Stimulated activated CD4-positive, alpha-beta T cell treated with anti-CD3 and anti-CD28 coated beads, TNF-alpha, amount 100 ng/mL, for 4 hours (primary cell): ENCODE measurements at regions not wholly inside any gene's neighbourhood (a gene's known extent, or its start where the extent isn't known, plus 50 kb on each side); places are given as distances from the start of the nearest gene placed in this dataset.
A peak's percentile ranks its signal among the peaks of the same experiment; 100 is the strongest.

ENCODE experiments used
- DNase-seq, 3 experiments: peaks; one replicate each; pipeline ENCODE4 v3.0.0-alpha.2; 2020; ENCODE audit warnings: low read depth in 3 of 3

GRCh38 chr6:132936646-132937045, 122.3 kb downstream of the RPS12 start:
- no peak for DNase-seq

GRCh38 chr6:132937466-132937906, 123.1 kb downstream of the RPS12 start:
- no peak for DNase-seq

- DNase-seq: no peak
Measured at GRCh38 chr6:132948889-132949288, 134.5 kb downstream of the RPS12 start.

DNA sequence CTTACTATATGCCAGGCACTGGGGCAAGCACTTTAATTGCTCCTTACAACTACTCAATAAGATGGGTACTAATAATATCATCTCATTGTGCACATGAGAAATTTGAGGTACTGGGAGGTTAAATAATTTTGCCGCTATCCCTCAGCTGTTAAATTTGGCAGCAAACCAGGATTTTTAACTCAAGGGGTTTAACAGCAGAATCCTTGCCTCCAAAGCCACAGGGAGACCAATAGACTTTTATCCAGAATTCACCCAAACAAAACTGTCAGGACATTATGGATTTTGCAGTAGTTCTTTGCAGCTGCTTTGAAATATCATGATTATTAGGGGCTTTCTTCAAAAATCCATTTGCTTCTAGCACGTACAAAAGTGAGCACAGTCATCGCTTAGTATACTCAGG, 136.2 kb downstream of the RPS12 start:
- DNase-seq: no peak

DNA sequence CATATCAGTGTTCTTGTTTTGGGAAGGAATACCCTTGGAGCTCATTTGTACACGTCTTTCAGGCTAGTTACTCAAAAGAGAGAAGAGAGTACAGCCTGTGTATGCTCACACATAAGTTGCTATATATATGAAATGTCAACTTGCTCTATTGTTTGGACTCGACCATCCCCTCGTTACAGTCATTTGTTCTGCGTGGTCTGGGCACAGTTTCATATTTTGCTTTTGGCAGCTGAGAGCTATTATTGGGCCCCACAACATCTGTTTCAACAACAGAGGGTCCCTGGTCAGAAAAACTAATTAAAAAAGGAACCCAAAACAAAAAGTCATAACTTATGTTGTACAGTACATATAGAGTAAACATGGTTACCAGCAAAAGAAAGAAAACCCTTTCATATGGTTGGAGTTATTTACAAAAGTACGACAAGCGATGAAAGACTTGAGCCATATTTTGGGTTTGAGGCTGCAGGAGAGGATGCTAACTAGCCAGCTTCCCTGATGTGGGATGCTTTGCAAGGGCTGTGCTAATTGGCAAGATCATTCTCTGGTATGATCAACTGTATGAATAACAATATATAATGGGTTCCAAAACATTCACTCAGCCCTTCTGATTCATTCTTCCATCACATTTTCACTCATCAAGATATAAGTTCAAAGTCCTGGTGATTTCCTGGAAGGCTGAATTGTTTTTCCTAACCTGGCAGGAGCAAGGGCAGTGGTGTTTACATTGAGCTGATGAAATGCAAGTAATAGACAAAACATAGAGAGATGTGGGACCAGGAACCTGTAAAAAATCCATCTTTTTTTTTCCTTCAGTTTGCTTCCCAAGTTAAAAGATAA, 137.9 kb downstream of the RPS12 start:
- no peak for DNase-seq

- DNase-seq: no peak
Measured at GRCh38 chr6:132952986-132953385, 138.6 kb downstream of the RPS12 start.

DNA sequence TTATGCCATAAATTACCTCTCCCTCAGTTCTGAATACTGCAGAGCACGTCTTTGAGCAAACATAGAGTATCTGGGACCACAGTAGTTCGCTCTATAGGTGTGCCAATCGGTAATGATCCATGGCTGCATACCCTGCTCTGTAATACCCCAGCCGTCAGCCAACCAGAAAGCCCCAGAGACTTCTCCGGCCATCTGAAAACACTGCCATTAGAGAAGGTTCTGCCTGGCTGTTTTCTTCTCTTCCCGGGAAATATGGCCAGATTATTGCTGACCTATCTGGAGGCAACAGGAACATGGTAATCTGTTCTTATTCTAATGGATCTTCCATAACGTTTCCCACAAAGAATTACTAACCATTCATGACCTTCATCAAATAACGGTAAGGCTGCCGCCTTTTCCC, 139.9 kb downstream of the RPS12 start:
- no peak for DNase-seq

DNA sequence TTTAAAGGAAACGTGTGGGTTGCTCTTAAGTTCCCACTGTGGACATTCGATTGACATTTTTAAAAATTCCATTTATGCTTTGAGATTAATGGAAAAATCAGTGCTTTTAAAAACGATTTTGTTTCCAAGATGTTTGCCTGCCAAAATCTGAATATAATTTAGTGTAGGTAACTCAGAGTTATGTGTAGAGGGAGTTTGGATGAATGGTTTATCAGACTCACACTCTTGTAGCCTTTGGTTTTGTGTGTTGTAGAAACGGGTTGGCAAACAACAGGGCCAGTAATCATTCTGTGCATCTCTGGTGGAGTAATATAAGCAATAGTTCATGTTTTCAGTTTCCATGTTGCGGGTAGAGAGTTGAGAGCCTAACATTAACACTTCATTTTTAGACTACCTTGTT, 140.6 kb downstream of the RPS12 start:
- no peak for DNase-seq

DNA sequence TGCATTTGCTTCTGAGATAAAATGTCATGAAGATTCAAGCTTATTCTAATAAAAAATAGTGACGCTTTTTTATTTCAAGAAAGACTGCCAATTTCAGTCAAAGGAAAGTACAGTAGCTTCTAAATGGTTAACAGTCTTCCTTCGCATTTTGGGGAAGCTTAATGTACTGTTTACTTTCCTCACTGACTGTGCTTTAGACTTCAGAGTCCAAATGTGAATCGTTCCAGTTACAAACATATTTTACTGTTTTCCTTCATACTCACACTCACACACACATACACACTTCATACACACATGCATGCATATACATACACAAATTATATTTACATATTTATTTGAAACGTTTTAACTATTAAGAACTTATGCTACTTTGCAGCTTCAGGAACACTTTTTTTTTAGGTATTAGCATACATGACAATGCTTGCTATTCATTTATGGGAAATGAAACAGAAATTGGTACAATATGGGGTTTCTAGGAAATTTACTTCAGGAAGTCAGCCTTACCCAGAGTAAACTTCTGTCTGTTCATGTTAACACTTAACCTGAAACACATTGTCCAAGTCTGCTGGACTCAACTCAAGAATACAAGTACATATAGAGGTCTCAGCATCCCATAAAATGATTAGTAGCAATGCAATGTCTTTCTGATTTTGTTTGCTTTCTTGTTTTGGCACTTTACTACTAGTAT, 145.4 kb downstream of the RPS12 start:
- no peak for DNase-seq

- DNase-seq: no peak
Measured at GRCh38 chr6:132960720-132961119, 146.4 kb downstream of the RPS12 start.

GRCh38 chr6:132961122-132961521, 146.8 kb downstream of the RPS12 start:
- DNase-seq: no peak

DNA sequence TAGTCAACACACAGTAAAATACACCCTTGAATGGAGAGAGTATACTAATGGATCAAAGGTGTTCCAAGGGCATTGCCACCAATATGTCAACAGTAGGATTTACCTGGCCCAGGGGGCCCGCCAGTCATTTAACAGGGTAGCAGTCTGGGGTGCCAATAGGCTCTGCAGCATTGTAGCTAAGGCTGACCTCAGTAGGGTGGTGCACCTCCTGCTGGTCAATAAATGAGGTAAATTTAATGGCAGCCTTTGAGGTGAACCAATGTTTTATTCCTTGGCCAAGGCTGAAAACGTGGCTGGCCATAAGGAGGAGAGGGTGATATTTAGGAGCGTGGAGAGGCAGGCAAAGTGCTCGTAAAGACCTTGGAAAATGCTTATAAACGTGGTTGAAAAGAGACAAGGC, 147.2 kb downstream of the RPS12 start:
- DNase-seq: no peak

- peak; percentile 10 to 17 (median 13) for DNase-seq
Measured at GRCh38 chr6:132962936-132963868, 148.8 kb downstream of the RPS12 start.

- no peak for DNase-seq
Measured at GRCh38 chr6:132964101-132964867, 149.9 kb downstream of the RPS12 start.

- no peak for DNase-seq
Measured at GRCh38 chr6:132964868-132965382, 150.6 kb downstream of the RPS12 start.

DNA sequence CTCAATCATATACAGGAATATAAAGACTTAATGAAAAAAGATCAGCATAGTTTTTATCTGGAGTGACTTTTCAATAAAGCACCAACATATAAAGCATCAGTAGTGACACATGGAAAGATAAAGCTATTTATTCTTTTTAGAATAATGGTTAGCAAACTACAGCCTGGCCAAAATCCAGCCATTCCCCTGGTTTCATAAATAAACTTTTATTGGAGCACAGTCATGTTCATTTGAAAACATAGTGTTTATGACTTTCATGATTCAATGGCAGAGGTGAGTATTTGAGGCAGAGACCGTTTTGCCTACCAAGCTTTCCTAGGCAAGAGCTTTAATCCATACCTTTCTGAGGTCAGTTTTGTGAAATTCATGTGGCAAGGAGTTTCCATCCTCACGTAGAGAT, 153.5 kb downstream of the RPS12 start:
- no peak for DNase-seq

DNA sequence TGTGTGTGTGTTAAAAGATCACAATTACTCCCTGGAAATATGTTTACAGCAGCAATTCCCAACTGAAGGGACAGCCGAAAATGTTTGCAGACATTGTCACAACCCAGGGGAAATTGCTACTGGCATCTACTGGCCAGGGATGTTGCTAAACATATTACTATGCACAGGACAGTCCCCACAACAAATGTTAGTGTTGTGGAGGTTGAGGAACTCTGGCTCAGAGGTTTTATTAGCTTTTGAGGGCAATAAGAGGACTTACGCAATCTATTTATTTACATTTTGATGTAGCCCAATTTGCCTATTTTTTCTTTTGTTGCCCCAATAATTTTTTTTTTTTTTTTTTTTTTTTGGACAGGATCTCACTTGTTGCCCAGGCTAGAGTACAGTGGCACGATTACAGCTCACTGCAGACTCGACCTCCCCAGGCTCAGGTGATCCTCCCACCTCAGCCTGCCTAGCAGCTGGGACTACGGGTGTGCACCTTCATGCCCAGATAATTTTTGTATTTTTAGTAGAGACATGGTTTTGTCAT, 154.1 kb downstream of the RPS12 start:
- DNase-seq: no peak

GRCh38 chr6:132969196-132969595, 154.8 kb downstream of the RPS12 start:
- no peak for DNase-seq

GRCh38 chr6:132971676-132972075, 157.3 kb downstream of the RPS12 start:
- no peak for DNase-seq

- DNase-seq: no peak
Measured at GRCh38 chr6:132972254-132972653, 157.9 kb downstream of the RPS12 start.

DNA sequence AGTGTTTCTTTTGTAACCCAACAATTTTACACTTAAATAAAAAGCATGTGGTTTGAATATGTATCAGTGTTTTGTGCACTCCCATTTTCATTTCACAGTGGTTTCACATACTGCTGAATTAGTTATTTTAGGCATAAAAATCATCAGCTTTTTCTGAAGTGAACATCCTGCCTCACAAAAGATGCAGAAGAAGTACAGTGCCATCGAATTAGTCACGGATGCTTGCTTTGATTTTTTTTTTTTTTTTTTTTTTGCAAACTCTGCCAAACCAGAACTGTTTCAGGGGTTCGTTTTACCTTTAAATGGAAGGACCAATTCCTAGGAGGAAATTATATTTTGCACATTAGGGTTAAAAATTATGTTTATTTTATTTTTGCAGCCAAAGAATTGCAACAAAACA, 158.6 kb downstream of the RPS12 start:
- no peak for DNase-seq
